Coronary artery (tissue), 2 donors: ENCODE measurements at regions not wholly inside any gene's neighbourhood (a gene's known extent, or its start where the extent isn't known, plus 50 kb on each side); places are given as distances from the start of the nearest gene placed in this dataset.
A peak's percentile ranks its signal among the peaks of the same experiment; 100 is the strongest.

Experiments used
- DNase-seq: peaks from one replicate; pipeline ENCODE4 v3.0.0-alpha.2; 2017; ENCODE audit warnings: low spot score
- H3K27ac ChIP-seq, 2 donors: fragments of 200-600 bp; sonication (generic); one replicate each; pipeline ENCODE4 v1.5.1; 2016 to 2019
- H3K4me3 ChIP-seq: fragments of 200-600 bp; sonication (generic); 2 replicates; pipeline ENCODE4 v1.5.1; 2016; ENCODE audit warnings: mild to moderate bottlenecking, moderate library complexity
- TF ChIP-seq, protein P1 (sequence below): fragments of 200-600 bp; sonication (generic); IDR thresholded peaks from one replicate; pipeline ENCODE4 v1.5.1; 2019; ENCODE audit warnings: antibody characterized with exemption

DNA sequence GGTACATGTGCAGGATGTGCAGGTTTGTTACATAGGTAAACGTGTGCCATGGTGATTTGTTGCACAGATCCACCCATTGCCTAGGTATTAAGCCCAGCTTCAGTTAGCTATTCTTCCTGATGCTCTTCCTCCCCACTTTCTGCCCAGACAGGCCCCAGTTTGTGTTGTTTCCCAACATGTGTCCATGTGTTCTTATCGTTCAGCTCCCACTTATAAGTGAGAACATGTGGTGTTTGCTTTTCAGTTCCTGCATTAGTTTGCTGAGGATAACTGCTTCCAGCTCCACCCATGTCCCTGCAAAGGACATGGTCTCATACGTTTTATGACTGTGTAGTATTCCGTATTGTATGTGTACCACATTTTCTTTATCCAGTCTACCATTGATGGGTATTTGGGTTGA is 251.7 kb upstream of the NOVA1 start:
- H3K4me3 ChIP-seq = no peak overlapping the region
- no peak overlapping the region for H3K27ac ChIP-seq
- TF ChIP-seq, protein P1, sequence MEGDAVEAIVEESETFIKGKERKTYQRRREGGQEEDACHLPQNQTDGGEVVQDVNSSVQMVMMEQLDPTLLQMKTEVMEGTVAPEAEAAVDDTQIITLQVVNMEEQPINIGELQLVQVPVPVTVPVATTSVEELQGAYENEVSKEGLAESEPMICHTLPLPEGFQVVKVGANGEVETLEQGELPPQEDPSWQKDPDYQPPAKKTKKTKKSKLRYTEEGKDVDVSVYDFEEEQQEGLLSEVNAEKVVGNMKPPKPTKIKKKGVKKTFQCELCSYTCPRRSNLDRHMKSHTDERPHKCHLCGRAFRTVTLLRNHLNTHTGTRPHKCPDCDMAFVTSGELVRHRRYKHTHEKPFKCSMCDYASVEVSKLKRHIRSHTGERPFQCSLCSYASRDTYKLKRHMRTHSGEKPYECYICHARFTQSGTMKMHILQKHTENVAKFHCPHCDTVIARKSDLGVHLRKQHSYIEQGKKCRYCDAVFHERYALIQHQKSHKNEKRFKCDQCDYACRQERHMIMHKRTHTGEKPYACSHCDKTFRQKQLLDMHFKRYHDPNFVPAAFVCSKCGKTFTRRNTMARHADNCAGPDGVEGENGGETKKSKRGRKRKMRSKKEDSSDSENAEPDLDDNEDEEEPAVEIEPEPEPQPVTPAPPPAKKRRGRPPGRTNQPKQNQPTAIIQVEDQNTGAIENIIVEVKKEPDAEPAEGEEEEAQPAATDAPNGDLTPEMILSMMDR = no peak
- DNase-seq = no peak

DNA sequence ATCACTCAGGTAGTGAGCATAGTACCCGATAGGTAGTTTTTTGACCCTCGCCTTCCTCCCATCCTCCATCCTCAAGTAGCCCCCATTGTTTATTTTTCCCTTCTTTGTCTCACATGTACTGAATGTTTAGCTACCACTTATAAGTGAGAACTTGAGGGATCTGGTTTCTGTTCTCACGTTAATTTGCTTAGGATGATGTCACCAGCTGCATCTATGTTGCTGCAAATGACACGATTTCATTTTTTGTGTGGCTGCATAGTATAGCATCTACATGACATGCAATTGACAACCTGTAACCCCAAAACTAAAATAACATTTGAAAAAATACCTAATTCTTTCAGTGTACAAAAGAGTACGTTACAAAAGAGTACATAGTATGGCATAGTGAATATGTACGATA is 254.0 kb upstream of the NOVA1 start:
- no peak overlapping the region for H3K27ac ChIP-seq
- H3K4me3 ChIP-seq = no peak overlapping the region
- DNase-seq = no peak
- TF ChIP-seq, protein P1 = no peak

DNA sequence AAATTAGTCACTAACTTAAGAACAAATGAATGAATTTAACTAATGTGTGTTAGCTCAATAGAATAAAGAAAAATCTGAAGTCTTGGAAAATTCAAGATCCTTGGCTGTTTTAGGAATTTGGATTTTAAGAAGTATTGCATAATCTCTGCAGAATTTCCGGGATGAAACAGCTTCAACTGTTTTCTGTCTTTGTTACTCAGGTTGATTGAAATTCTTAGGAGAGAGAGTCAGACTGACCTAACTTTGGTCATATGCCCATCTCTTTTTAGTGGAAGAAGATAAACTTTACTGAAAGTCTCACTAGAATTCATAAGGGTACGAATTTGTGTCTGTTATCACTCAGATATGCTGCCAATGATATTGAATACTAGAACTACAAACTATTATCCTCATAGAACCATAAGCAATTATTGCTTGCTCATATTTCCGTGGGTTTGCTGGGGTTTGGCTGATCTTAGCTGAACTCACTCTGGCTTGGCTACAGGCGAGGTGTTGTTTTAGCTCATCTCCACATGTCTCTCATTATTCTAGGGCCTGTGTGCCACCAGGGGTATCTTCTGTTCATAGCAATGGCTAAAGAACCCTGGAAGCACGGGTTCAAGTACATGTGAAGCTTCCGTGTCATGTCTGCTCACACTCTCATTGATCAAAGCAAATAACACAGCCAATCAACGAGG is 257.4 kb upstream of the NOVA1 start:
- H3K4me3 ChIP-seq = no peak overlapping the region
- no peak for DNase-seq
- TF ChIP-seq, protein P1 = no peak
- peak overlapping the region in 1 of 2 donors; percentile 59 for H3K27ac ChIP-seq

DNA sequence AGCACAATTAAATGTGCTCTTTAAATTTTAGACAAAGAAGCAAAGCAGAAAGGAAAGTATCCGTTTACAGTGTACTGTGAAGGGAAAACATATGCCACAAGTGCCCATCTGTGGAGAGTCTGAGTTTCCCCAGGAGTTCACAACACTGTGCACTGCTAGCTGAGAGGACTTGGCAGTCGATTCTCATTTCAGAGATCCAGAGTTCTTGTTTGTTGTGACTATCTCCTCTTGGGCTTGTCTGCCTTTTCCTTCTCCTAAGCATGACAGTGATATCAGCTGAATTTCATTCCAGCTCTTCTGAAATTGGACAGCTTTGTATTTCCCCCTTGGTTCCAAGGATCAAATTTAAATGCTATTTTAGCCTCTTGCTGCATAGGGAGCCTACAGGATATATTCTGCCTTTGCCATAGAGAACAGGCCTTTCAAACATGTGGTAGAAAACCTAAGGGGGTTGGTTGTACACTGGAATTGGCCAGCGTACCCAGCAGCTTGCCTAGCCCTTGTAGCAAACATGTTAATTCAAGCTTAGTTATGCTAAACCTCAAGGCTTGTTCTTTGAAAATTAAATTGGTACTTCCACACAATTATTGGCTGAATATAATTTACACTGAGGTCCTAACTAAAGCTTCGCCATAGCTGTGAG is 259.2 kb upstream of the NOVA1 start:
- H3K27ac ChIP-seq = peak overlapping the region in 1 of 2 donors; percentile 38

DNA sequence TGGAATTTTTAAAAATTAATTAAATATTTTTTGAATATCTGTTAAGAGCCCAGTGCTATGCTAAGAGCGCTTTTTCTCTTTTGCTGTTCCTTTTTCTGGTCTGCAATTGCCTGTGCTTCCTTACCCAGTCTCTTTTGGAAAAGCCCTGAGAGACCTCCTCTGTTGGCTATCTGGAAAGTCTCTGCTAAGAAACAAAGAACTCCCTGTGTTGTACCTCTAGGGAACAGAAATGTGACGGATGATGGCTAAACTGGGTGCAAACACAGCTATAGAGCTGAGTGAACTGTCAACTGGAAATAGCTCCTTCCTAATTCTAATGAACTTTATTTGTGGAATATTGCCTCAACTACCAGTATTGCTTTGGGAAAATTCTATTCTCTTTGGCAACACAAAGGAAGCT is 261.6 kb upstream of the NOVA1 start:
- no peak overlapping the region for H3K27ac ChIP-seq
- H3K4me3 ChIP-seq = no peak overlapping the region
- DNase-seq = no peak
- TF ChIP-seq, protein P1 = no peak

More for the DNA sequence above, 259.2 kb upstream of the NOVA1 start:
- TF ChIP-seq, protein P1 = no peak
- no peak overlapping the region for H3K4me3 ChIP-seq
- no peak for DNase-seq

DNA sequence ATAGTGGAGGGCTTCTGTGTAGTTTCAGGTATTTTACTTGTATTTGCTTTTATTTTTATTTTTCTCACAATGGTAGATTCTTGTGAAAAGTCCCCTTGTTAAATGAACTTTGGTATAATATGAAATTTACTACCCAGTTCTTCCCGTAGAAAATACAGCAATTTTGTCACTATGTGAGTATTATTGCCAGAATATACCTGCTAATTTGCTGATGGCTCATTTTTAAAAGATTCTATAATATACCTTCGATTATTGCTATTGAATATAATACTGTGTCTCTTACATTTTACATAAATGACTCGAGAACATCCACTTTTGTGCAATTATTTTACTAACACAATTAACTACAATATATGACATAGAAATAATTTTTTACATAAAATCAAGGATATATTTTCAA is 262.3 kb upstream of the NOVA1 start:
- no peak overlapping the region for H3K27ac ChIP-seq
- DNase-seq = no peak
- H3K4me3 ChIP-seq = no peak overlapping the region
- TF ChIP-seq, protein P1 = no peak

DNA sequence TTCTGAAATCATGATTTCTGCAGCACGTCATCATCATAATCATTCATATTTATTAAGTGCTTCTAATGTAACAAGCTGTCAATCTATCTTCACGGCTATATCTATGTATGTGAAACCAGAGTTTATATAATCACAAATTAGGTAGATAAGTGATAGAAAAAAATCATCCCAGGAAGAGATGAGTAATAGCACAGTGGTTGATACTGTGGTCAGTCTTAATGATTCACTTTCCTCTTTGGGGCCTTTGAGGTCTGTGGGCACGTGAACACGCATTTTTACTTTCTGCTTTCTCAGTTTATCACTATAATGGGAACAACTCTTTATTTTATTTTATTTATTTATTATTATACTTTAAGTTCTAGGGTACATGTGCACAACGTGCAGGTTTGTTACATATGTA is 265.9 kb upstream of the NOVA1 start:
- TF ChIP-seq, protein P1 = no peak
- no peak overlapping the region for H3K4me3 ChIP-seq
- no peak for DNase-seq
- no peak overlapping the region for H3K27ac ChIP-seq
